HG02973 (cell line): ENCODE measurements at regions not wholly inside any gene's neighbourhood (a gene's known extent, or its start where the extent isn't known, plus 50 kb on each side); places are given as distances from the start of the nearest gene placed in this dataset.

Experiments
- ATAC-seq: cut with Tn5 transposase; IDR thresholded peaks from one replicate; pipeline ENCODE4 v1.9.1; 2021; ENCODE audit warnings: moderate library complexity; ENCODE audit not compliant: unreplicated experiment

DNA sequence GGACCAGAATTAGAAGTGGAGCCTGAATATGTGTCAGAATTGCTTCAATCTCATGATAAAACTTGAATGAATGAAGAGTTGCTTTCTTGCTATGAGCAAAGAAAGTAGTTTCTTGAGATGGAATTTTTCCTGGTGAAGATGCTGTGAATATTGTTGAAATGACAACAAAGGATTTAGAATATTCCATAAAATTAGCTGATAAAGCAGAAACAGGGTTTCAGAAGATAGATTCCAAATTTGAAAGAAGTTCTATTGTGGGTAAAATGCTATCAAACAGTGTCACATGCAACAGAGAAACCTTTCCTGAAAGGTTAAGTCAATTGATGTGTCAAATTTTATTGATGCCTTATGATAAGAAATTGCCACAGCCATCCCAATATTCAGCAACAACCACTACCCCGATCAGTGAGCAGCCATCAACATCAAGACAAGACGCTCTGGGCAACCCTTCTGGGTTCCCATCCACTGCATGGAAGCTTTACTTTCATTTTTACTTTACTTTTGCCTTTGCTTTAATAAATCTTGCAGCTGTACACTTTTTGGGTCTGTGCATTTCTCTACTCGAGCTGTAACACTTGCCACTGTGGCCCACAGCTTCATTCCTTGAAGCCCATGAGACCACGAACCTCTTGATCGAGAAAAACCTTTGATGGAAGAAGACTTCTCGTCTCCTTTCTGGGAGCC, 104.0 kb upstream of the SSTR1 start:
- ATAC-seq, result no peak

DNA sequence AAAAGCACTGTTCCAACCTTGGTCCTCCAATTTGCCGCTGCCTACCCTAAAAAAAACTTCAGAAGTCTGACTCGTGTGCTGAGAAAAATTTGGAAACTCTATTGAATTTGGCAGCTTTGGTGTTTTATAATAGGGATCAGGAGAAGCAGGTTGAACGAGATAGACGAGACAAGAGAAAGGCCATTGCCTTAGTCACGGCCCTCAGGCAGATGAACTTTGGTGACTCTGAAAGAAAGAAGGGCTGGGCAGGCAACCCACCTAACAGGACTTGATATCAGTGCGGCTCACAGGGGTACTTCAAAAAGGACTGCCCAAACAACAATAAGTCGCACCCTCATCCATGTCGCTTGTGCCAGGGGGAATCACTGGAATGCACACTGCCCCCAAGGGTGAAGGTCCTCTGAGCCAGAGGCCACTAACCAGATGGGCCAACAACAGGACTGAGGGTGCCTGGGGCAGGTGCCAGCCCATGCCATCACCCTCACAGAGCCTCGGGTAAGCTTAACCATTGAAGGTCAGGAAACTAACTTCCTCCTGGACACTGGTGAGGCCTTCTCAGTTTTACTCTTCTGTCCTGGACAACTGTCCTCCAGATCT, 102.5 kb upstream of the SSTR1 start:
- ATAC-seq, result no peak

DNA sequence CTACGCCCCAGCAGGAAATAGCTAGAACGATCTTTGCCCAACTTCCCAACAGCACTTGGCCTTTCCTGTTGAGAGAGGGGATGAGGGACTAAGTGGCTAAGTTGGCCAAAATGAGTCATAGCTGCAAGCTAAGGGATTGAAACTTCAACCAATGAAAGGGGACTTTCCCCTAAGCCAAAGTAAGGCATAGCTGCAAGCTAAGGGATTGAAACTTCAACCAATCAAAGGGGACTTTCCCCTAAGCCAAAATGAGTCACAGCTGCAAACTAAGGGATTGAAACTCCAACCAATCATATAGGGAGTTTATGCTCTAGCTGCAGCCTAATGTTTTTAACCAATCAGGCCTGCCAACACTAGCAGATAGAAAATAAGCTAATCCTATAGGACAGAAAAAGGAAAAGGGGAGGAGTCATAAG, 100.5 kb upstream of the SSTR1 start:
- peak; percentile 74 for ATAC-seq

DNA sequence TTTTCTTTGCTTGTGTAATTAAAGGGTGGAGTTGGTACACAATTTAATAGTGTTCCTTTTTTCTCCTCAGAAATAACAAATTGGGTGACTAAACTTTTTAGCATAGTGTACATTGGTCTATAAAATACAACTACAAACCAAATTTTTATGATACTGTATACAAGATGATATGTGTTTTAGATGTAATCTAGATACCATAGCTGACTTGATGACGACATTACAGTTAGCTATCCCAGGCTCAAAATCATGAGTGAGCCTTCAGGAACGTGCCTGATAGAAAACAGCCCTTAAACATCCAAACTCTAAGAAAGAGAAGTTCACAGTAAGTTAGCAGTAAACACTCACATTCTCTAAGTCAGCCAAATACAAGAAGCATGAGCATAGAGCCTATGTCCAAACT, 99.0 kb upstream of the SSTR1 start:
- no peak for ATAC-seq

DNA sequence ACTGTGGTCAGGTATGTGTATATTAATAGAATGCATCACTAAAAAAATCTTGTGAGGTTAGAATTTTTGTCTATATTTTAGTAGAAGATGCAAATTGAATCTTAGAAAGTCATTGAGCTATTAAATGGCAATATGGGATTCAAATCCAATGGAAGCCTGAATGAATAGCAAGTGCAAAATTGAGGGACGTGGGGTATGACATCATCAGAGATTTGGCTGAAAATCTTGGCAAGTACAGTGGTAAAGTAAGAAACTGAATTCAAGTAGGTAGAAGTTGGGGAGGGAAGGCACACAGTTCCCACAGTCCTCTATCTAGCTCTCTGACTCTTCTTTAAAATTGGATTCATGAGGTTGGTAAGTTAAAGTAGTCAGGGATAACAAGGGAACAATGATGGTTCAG, 97.4 kb upstream of the SSTR1 start:
- no peak for ATAC-seq

DNA sequence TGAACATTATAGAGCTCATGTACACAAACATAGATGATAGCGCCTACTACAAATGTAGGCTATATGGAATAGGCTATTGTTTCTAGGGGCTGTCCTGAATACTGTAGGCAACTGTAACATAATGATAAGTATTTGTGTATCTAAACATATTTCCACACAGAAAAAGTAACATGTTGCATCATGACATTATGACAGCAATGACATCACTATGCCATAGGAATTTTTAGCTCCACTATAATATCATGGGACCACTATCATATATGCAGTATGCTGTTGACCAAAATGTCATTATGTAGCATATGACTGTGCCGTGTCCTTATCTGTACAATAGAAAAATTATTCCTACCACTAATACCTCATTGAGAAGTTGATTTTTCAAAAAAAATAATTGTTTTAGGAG, 96.7 kb upstream of the SSTR1 start:
- no peak for ATAC-seq

DNA sequence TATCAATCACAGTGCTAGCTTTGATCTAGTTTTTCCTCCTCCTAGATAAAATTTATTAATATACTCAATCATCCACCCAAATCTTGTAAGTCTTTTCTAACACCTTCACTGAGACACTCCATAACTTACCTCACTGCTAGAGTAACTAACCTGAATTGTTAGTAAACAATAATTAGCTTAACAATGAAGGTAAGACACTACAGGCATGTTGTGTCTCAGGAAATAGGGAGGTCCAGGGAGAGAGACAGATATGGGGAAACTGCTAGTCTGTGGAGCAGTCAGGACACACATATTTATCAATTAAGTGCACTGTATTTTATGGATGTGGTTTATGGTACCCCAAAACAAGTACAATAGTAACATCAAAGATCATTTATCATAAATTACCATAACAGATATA, 94.2 kb upstream of the SSTR1 start:
- ATAC-seq, result no peak

DNA sequence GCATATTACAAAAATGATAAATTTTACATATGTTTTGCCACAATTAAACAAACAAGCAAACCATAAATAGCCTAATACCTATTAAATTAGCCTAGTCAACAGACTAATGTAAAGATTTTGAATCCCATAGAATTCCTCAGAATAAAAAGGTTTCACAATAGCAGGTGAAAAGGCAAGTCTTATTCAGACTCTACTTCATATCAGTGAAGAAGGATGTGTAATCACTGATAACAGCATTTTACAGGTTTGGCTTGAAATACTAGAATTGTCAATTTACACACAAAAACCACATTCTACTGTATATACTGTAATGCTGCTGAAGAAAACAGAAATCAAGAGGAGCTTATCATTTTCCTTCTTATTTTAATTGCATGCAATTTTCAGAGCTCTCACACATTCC, 90.8 kb upstream of the SSTR1 start:
- ATAC-seq, result no peak

DNA sequence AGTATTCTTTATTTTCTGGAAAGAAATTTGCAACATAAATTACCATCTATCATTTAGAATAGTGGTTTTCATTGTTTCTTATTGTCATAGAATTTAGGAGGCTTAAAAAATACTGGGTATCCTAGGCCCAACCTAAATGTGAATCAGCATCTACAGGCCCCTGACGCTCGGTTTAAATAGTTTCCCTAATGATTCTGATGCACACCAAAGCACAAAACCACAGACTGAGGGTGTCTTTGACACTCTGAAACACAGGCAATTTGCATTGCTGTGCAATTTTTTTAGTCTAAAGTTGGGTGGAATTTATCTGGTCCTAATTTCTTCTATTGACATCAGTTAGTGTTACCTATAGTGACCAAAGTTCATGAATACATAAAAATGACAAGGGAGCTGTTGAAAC, 87.6 kb upstream of the SSTR1 start:
- no peak for ATAC-seq

DNA sequence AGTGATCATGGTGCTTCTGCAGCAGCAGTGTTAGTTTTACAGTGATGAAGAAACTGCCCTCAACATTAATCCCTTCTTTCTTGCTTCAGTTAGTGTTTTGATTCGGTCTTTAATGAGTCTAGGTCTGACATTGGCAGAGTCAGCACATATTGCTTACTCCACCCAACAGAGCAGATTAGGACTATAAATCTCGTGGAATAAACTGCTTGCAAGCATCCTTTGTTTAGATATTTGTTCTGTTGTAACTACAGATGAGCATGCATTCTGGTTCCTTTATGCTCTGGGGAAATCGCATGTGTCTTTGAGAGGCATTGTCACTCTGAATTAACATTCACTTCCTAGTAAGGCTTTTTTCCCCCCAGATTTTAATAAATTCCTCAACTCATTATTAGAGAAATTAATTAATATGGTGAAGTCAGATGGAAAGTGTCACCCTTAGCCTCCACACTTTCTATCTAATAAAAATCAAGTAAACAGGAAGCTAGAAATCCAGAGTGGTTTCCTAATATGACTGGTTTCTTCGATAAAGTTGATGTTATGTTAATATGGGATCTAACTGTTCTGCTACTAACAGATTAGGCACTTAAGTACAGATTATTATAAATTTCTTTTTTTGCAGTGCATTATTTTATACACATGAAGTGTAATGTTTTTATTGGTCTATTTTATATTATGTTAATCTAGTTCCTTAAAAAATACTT, 86.2 kb upstream of the SSTR1 start:
- ATAC-seq, result no peak

DNA sequence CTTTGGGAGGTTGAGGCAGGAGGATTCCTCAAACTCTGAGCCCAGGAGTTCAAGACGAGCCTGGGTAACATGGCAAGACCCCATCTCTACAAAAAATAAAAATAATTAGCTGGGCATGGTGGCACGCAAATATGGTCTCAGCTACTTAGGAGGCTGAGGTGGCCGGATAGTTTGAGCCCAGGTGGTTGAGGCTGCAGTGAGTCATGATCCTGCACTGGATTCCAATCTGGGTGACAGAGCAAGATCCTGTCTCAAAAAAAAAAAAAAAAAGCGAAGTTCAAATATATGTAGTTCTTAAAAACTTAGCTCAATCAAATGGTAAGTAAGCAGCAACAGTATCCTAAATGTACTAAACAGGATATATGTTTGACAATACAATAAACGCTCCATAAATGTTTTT, 85.5 kb upstream of the SSTR1 start:
- no peak for ATAC-seq

DNA sequence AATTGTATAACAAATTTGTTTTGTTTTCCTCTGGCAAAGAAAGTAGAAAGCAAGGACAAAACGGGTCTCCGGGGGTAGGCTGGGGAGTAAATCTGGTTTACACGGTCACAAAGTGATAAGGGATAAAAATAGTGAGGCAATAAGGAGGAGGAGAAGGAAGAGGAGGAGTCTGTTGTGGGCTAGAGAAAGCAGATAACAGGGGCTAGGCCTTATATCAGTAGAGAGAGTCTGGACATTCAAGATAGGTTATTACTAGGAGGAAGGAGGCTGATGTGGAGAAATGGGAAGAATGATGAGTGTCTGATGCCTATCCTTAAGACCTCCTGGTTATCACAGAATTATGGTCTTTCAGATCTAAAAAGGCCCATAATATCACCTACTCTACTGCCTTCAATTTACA, 83.2 kb upstream of the SSTR1 start:
- no peak for ATAC-seq

DNA sequence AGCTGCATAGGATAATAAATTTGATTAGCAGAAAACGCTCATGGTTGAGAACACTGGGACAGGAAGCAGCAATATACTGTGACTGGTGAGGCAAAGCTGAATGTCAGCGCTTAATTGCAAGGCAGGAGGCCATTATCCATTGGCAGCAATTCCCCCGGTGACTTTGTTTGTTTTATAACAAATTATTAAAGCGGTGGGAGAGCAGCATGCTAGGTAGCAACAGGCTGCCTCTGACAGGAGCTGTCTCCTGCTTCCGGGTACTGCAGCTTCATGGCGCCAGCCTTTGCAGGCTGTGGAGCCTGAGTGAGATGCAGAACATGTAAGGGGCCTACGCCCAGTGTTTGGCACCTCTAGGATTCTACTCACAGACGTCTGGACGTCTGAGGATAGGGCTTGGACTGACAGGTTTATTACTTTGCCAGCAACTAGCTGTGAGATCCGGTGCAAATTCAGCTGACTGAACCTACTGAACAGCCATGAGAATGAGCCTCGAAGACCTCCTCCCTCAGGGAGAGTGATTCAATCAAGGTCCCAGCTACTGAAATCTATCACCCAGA, 82.1 kb upstream of the SSTR1 start:
- ATAC-seq, result no peak

DNA sequence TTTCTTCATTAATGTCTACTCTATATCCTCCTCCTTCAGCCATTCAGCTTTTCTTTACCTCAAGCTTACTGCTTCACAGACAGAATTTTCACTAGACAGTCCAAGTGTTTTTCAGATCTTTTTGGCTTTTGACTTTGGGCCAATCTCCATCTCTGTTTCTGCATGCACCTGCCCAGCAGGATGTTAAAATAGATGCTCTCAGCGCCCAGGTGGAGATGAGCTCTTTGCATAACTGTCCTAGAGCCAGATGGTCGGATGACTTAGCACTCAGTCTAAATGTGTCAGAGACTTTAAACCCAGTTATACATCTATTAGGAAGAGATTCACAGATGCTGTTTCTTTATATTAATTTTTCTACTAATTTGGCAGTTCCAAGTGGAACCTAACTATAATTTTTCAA, 80.3 kb upstream of the SSTR1 start:
- ATAC-seq, result no peak

DNA sequence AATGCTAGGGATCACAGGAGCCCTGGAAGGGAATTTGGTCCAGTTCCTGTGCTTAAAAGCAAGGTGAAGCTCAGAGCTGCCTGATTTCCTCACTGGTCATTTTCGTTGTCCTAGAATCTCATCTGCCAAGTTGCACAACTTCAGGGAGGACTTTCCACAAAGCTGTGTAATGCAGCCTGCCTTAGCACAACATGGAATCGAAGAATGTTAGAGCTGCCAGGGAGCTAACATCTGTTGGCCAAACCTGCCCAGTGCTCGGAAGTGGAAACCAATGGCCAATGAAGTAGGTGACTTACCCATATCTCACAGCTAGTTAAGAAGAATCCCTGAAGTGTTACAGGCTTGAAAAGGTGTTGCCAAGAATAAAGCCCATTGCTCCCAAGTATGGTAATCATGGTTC, 79.9 kb upstream of the SSTR1 start:
- ATAC-seq, result no peak

DNA sequence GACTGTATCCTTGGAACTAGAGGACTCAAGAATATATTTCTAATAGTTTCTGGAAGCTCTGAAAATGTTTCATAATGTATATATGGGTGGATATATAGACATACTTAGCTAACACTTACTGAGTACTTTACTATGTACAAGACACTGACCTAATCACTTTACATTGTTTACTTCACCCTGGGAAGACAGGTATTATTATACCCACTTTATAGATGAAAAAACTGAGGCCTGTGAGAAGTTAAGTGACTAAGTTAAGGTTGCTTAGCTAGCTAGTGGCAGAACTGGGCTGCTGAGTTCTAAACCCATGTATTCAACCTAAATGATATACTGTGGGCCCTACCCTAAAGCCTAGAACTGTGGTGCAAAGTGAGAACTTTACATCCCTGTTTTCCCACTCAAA, 79.1 kb upstream of the SSTR1 start:
- ATAC-seq, result no peak

DNA sequence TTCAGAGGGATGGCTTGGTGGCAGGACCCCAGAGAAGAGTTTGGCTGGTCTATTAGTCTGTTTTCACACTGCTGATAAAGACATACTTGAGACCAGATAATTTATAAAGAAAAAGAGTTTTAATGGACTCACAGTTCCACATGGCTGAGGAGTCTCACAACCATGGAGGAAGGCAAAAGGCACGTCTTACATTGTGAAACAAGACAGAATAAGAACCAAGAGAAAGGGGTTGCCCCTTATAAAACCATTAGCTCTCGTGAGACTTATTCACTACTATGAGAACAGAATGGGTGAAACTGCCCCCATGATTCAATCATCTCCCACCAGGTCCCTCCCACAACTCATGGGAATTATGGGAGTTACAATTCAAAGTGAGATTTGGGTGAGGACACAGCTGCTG, 78.5 kb upstream of the SSTR1 start:
- ATAC-seq, result no peak

DNA sequence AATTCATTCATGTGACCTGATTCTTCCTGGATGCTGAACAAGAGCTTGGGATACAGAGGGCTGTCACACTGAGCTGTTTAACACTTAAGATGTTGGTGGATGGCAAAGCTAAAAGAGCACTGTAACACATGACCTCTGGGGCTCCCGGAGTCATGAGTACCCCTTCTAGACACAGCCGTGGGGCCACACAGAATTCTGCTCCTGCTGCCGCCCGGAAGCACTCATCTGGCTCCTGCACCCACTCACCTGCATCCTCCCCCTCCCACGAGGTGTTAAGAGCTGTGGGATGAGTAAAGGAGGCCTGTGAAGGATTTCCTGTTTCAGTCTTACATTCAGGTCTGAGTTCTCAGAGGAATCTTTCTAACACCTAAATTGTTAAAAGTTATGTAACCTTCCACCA, 78.0 kb upstream of the SSTR1 start:
- peak; percentile 45 for ATAC-seq

DNA sequence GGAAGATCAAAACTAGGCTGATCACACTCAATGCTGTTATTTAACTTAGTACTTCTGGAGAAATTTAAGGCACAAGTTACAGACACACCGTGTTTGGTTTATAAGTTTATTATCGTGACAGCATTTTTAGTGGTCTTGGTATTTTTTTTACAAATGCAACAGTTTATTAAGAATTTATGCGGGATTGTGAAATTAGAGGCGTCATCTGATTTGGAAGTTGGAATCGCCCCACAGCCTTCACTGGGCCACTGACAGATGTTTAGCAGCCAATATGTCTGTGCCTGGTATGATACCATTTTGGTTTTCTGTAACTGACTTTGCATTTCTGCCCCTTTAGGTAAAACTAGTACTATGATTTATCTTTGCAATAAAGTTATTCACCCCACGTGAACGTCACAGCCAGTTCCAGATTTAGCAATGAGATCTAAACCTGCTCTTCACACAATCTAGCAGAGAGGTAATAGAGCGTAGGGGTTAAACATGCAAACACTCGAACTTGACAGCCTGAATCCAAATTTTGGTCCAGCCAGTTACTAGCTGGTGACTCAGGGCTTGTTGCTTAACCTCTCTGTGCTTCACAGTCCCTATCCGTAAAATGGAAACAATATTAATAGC, 73.2 kb upstream of the SSTR1 start:
- ATAC-seq, result no peak

DNA sequence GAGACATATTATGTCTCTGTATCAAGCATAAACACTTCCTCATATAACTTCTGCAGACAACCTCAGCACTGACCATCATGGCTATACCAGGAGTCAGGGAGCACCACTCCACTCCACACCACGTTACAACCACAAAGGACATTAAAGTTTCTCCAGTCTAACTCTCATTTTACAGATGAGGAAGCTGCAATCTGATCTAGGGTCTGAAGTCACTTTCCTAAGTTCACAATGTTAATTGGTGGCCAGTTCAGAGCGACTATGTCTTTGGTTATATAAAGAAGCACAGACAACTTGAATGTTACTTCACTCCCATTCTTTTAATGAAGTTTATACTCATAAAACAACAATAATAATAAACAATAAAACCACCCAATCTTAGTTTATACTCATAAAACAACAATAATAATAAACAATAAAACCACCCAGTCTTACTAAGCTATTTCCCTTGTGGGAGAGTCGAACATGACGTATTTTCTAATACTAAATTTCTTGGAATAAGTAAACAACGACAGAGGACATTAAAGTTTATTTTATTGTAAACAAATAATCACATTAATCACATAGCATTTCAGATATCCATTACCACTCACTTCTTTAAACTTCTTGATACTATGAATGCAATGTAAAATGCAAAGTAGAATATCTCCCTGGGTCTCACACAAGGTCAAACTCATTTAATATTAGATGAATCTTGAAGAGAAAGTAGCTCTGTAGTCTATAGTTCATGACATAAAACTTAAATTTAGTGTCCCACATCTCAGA, 72.4 kb upstream of the SSTR1 start:
- ATAC-seq, result no peak

DNA sequence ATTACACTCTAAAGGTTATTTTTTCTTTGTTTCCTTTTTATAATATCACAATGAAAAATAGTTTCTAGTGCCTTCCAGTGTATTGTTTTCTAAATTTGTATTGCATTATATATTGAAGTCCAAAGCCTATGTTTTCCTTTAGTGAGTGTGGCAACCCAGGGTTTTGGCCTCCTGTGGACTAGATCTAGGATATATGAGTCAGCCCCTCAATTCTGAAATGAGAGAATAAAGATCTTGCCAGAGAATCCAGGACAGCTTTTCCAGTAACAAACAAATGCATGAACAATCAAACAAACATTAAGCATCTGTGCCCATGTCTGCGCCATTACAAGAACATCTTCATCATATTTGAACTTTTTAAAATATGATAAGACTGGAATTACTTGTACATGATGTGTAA, 70.7 kb upstream of the SSTR1 start:
- ATAC-seq, result no peak
